Glutamatergic neuron (in vitro differentiated cells): ENCODE measurements at regions not wholly inside any gene's neighbourhood (a gene's known extent, or its start where the extent isn't known, plus 50 kb on each side); places are given as distances from the start of the nearest gene placed in this dataset.
"Not testable (repeated sequence)": the region's sequence is repeated elsewhere in the genome, so short reads cannot be mapped to it uniquely, and the experiment has no call there.

Experiments
- DNase-seq: peaks from one replicate; pipeline ENCODE4 v3.0.0; 2022
- H3K27ac Mint-ChIP-seq: one replicate; pipeline ENCODE4 v1.8.0; 2020; ENCODE audit warnings: mild to moderate bottlenecking, mixed read lengths, inconsistent platforms; ENCODE audit not compliant: unreplicated experiment
- H3K27me3 Mint-ChIP-seq: one replicate; pipeline ENCODE4 v1.8.0; 2020; ENCODE audit warnings: mild to moderate bottlenecking, moderate library complexity, mixed read lengths, inconsistent platforms; ENCODE audit not compliant: unreplicated experiment
- H3K36me3 Mint-ChIP-seq: one replicate; pipeline ENCODE4 v1.8.0; 2020; ENCODE audit warnings: mild to moderate bottlenecking, mixed read lengths, inconsistent platforms; ENCODE audit not compliant: unreplicated experiment
- H3K4me1 Mint-ChIP-seq: one replicate; pipeline ENCODE4 v1.8.0; 2020; ENCODE audit warnings: mild to moderate bottlenecking, low read depth, mixed read lengths, inconsistent platforms; ENCODE audit not compliant: unreplicated experiment
- H3K4me3 Mint-ChIP-seq: one replicate; pipeline ENCODE4 v1.8.0; 2020; ENCODE audit warnings: mild to moderate bottlenecking, mixed read lengths, inconsistent platforms; ENCODE audit not compliant: unreplicated experiment
- H3K9me3 Mint-ChIP-seq: one replicate; pipeline ENCODE4 v1.8.0; 2020; ENCODE audit warnings: mild to moderate bottlenecking, moderate library complexity, mixed read lengths, inconsistent platforms; ENCODE audit not compliant: unreplicated experiment
- TF ChIP-seq, protein P1 (sequence below): fragments of 200-600 bp; sonication (generic); IDR thresholded peaks from one replicate; pipeline ENCODE4 v1.5.0; 2021; ENCODE audit not compliant: partially characterized antibody, unreplicated experiment

GRCh38 chr20:53804920-53805894, 211.6 kb upstream of the ZNF217 start:
- H3K27me3 Mint-ChIP-seq: no peaks in the 10 kb centered on the region
- no peaks in the 10 kb centered on the region for H3K4me1 Mint-ChIP-seq
- no peaks in the 10 kb centered on the region for H3K9me3 Mint-ChIP-seq
- TF ChIP-seq, protein P1, sequence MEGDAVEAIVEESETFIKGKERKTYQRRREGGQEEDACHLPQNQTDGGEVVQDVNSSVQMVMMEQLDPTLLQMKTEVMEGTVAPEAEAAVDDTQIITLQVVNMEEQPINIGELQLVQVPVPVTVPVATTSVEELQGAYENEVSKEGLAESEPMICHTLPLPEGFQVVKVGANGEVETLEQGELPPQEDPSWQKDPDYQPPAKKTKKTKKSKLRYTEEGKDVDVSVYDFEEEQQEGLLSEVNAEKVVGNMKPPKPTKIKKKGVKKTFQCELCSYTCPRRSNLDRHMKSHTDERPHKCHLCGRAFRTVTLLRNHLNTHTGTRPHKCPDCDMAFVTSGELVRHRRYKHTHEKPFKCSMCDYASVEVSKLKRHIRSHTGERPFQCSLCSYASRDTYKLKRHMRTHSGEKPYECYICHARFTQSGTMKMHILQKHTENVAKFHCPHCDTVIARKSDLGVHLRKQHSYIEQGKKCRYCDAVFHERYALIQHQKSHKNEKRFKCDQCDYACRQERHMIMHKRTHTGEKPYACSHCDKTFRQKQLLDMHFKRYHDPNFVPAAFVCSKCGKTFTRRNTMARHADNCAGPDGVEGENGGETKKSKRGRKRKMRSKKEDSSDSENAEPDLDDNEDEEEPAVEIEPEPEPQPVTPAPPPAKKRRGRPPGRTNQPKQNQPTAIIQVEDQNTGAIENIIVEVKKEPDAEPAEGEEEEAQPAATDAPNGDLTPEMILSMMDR: no peak
- DNase-seq: no peak
- H3K36me3 Mint-ChIP-seq: no peaks in the 10 kb centered on the region
- H3K4me3 Mint-ChIP-seq: no peak overlapping the region
- no peak overlapping the region for H3K27ac Mint-ChIP-seq

- not testable (repeated sequence) for H3K27ac Mint-ChIP-seq, H3K4me3 Mint-ChIP-seq, H3K36me3 Mint-ChIP-seq, H3K4me1 Mint-ChIP-seq, H3K9me3 Mint-ChIP-seq, H3K27me3 Mint-ChIP-seq, DNase-seq
Observed at GRCh38 chr20:53804308-53804707, 210.7 kb upstream of the ZNF217 start.

DNA sequence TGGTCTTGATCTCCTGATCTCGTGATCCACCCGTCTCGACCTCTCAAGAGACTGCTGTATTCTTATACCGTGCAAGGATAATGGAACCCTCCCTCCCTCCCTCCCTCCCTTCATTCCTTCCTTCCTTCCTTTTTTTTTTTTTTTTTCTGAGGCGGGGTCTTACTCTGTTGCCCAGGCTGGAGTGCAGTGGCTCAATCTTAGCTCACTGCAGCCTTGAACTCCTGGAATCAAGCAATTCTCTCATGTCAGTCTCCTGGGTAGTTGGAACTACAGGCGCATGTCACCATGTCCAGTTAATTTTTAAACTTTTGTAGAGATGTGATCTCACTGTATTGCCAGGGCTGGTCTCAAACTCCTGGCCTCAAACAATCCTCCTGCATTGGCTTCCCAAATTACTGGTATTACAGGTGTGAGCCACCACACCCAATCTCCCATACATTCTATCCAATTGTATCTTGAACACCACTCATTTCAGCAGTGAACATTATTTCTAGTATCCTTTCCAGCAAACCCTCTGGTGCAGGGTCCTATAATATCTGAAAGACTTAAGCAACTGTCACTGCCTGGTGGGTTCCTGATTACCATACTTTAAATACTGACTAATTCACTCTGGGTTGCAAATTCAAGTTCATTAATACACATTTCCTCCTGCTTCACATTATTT, 210.0 kb upstream of the ZNF217 start:
- no peaks in the 10 kb centered on the region for H3K9me3 Mint-ChIP-seq
- peaks cover 1% of the 10 kb centered on the region for H3K27me3 Mint-ChIP-seq
- TF ChIP-seq, protein P1: no peak
- no peak overlapping the region for H3K27ac Mint-ChIP-seq
- no peaks in the 10 kb centered on the region for H3K4me1 Mint-ChIP-seq
- H3K4me3 Mint-ChIP-seq: no peak overlapping the region
- H3K36me3 Mint-ChIP-seq: peaks cover 5% of the 10 kb centered on the region
- DNase-seq: no peak

DNA sequence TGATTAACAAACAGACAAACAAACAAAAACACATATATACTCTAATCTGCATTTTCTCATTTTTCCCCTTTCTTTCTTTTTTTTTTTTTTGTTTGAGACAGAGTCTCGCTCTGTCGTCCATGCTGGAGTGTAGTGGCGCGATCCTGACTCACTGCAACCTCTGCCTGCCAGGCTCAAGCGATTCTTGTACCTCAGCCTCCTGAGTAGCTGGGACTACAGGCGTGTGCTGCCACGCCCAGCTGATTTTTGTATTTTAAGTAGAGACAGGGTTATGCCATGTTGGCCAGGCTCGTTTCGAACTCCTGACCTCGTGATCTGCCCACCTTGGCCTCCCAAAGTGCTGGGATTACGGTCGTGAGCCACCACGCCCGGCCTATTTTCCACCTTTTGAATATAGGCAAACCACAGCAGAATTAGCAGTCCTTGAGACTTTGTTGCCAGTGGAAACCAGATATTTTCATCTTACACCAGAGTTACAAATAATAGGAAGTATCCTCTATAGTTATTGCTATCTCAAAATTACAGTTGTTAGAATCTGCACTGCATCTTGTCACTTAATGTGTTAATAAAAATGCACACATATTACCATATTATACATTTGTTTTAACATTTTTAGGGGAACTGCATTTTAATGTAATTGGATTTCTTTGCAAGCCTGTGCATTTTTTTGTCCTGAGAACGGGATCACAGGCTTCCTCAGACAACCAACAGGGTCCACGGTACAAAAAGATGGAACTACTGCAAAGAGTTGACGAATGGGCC, 208.2 kb upstream of the ZNF217 start:
- TF ChIP-seq, protein P1: no peak
- peaks cover 1% of the 10 kb centered on the region for H3K27me3 Mint-ChIP-seq
- peaks cover 2% of the 10 kb centered on the region for H3K9me3 Mint-ChIP-seq
- H3K36me3 Mint-ChIP-seq: peaks cover 5% of the 10 kb centered on the region
- no peak overlapping the region for H3K4me3 Mint-ChIP-seq
- DNase-seq: no peak
- H3K27ac Mint-ChIP-seq: no peak overlapping the region
- H3K4me1 Mint-ChIP-seq: no peaks in the 10 kb centered on the region

DNA sequence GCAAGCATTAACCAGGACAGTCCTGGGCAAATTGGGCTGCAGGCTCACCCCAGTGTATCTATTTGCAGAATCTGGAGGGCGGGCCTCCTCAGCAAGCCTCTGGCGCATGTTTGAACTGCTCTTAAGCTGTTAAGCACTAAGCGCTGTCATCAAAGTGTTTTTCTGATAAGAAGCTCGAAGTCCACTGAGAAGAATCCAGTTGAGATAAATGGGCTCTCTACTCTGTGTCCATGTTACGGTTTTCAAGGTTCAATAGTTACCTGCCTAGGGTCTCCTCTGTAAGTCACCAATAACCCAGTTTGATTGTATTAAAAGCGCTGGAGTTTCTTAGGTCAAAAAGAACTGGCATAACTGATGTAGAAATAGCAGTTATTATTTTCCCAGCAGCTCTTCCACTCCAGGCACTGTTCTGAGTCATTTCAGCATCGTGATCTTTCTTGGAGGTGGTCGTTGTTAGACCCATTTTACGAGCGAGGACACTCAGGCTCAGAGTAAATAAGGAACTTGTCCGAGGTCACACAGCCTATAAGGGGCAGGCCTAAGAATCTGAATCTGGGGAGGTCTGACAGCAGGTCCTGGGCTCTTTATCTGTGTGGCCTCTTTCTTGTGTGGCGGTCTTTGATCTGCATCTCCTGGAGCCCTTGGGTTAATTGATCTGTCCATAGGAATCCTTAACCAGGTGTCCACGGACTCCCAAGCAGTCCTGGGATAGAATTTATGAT, 207.4 kb upstream of the ZNF217 start:
- DNase-seq: no peak
- peaks cover 2% of the 10 kb centered on the region for H3K9me3 Mint-ChIP-seq
- peaks cover 1% of the 10 kb centered on the region for H3K27me3 Mint-ChIP-seq
- H3K27ac Mint-ChIP-seq: no peak overlapping the region
- H3K4me3 Mint-ChIP-seq: no peak overlapping the region
- peaks cover 5% of the 10 kb centered on the region for H3K36me3 Mint-ChIP-seq
- TF ChIP-seq, protein P1: no peak
- H3K4me1 Mint-ChIP-seq: no peaks in the 10 kb centered on the region
